CD4-positive, alpha-beta T cell treated with Interleukin-15 for 4 hours (primary cell): ENCODE measurements at regions not wholly inside any gene's neighbourhood (a gene's known extent, or its start where the extent isn't known, plus 50 kb on each side); places are given as distances from the start of the nearest gene placed in this dataset.

Source experiments
- DNase-seq: peaks from one replicate; pipeline ENCODE4 v3.0.0-alpha.2; 2020; ENCODE audit warnings: low spot score

DNA sequence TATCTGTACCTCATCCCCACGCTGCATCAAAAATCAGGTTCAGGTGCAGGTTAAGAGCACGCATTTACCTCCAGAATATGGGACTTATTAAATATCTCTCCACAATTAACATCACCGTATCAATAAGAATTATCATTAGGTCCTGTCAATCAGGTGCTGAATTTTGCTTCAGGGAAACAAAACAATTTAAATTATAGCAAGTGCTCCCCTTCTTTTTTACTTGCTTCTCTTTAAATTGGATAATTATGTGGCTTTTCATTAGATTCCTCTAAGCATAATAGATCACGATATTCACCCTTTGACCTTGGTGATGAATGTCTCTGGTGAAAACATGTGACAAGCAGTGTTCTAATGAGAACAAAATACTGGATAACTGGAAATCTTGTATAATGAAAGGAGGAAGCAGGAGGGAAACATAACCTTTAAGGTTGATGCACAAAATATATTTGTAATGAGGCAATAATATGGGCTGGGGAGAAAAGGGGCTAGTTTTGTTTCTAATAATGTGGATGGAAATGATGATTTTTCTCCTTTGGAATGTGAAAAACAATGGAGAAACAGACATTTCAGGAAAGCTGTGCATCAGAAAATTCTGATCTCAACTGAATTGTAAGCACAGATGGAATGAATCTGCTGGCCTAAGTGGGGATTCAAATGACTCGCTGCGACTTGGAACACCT is 166.9 kb downstream of the SNX10 start:
- no peak for DNase-seq

- DNase-seq: no peak
Observed at GRCh38 chr7:26459540-26460193, 168.0 kb downstream of the SNX10 start.

- no peak for DNase-seq
Observed at GRCh38 chr7:26460351-26461085, 168.9 kb downstream of the SNX10 start.

DNA sequence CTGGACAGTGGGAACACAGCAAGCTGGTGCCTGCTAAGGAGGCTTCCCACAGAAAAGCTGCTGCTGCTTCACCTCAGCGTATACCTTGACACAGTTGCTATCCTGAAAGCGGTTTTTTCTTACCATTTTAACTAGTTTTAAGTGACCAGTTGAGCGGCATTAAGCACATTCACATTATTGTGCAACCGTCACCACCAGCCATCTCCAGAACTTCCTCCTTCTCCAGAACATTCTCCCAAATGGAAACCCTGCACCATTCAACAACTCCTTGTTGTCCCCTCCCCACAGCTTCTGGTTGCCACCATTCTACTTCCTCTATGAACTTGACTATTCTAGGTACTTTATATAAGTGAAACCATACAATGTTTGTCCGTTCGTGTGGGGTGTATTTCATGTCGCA is 169.9 kb downstream of the SNX10 start:
- no peak for DNase-seq

DNA sequence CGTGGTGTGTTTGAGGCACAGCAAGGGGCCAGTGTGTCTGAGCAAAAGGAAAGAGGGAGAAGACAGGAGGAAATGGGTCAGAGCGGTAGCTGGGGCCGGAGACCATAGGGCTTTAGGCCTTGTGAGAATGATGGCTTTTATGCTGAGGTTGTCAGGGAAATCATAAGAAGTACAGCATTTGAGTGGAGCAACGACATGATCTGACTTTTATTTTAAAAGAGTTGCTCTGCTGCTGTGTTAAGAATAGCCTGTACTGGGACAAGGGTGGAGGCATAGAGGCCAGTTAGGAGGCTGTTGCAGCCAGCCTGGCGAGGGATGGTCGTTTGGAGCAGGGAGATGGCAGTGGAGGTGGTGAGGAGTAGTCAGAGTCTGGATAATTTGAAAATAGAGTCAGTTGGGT is 174.3 kb downstream of the SNX10 start:
- DNase-seq: no peak

GRCh38 chr7:26467104-26467503 is 175.4 kb downstream of the SNX10 start:
- no peak for DNase-seq

GRCh38 chr7:26467541-26467940 is 175.9 kb downstream of the SNX10 start:
- DNase-seq: no peak

DNA sequence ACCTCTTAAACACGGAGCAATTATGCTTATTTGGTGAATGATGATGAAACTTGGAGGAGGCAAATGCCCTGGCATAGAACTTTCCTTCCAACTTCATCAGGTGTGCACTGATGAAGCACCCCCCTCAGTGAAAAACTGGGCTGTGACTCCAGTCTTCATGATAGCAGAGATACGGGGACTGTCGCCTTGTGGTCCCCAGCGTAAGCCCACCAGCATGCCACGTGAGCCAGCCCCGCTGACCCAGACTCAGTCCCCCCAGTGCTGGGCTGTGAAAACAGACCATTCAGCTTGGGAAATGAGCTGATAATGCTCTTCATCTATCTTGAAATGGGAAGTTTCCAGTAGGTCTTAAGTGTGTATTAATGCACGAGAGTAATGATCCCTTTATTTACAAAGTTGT is 177.0 kb downstream of the SNX10 start:
- DNase-seq: no peak

DNA sequence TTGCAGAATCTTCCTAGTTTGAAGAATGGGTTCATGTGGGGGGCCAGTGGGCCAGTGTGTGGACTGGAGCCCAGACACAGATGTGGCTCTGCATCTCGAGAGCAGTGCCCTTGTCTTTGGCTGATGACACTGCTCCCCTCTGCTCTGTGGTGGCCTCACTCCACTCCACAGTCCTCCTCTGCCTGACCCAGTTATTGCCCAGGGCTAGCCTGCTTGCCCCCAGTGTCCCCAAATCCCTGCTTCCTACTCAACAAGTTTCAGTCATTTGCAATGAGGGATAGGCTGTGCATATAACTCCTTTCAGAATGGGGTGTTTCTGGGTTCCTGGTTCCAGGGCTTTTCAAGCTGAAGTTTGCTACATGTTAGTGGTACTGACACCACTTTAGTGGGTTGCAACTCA is 177.5 kb downstream of the SNX10 start:
- DNase-seq: no peak

- no peak for DNase-seq
Observed at GRCh38 chr7:26470691-26471090, 179.0 kb downstream of the SNX10 start.

GRCh38 chr7:26471306-26472075 is 179.8 kb downstream of the SNX10 start:
- DNase-seq: no peak

DNA sequence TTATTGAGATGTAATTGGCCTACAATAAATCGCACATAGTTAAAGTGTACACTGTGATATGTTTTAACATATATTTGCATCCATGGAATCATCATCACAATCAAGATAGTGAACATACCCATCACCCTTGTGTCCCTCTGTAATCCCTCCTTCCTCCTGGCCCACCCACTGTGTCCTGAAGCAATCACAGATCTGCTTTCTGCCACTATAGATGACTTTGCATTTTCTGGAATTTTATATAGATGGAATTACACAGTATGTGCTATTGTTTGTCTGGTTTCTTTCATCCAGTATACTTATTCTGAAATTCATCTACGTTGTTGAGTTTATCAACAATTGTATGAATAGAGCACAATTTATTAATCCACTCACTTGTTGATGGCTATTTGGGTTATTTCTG is 181.3 kb downstream of the SNX10 start:
- DNase-seq: no peak

DNA sequence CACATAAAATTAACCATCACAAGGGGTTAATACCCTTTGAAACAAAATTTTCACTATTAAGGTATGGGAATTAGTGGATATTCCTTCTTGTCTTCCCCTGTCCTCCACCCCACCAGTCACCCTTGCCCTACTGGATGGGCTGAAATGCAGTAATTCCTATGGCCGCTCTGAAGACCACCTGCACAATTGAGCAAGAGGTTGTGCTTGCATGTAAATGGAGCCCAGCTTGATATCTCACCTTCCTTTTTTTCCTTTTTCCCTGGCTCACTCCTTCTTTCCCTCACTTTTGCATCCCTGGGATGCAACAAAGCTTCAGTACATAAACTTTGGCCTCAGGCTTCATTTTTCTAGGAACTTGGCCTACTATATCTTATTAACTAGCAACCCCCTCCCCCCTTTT is 184.6 kb downstream of the SNX10 start:
- no peak for DNase-seq

GRCh38 chr7:26477381-26477990 is 185.8 kb downstream of the SNX10 start:
- no peak for DNase-seq

DNA sequence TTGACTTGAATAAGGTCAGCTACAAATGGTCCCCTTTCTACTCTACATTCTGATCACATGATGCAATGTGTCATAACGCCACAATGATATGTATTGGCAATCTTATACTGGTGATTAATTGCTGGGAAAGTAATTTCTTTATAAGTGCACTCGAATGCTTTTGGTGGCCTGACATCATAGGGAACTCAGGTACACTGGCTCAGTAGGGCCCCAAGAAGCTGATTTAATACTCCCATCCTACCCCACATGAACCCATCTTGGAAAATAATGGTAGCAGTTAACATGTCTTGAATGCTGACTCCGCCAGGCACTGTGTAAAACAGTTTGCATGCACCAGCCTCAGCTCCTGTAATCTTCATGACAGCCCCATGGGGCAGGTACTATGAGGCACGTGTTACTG is 186.9 kb downstream of the SNX10 start:
- DNase-seq: no peak

DNA sequence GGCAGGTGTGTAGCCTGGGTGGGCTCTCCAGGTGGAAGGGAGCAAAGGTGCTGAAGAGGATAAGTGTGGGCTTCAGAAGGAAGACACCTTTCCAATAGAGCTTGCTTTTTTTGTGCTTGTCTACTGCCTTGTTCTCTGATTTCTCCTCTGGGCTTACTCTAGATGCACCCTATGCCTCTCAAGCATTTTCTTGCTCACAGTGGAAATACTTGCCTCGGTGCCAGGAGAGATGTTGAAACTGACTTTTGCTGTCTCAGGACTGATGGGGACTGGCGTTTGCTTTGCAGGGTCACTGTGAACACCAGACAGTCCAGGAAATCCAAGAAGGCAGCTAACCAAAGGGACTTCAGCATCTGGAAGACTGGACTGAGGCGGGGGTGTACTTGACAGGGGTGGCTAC is 187.9 kb downstream of the SNX10 start:
- DNase-seq: no peak

GRCh38 chr7:26480156-26480555 is 188.5 kb downstream of the SNX10 start:
- no peak for DNase-seq

DNA sequence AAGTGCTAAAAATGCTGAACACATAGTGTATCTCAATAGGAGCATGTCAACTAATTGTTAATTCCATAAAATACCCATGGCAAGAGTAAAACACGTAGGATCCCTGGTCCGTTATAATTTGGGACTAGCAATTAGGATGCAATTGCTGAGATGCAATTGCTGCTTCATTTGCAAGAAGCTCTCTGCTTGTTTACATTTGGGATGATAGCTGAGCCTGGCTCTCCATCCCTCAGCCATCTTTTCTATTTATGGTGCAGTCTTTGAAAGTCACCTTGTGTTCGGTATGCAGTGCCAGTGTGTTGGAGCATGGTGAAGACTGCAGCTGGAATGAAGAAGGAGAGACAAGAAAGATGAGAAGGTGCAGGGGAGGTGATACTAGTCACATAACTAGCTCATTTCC is 191.3 kb downstream of the SNX10 start:
- DNase-seq: no peak

- DNase-seq: no peak
Observed at GRCh38 chr7:26483843-26484242, 192.2 kb downstream of the SNX10 start.

- DNase-seq: no peak
Observed at GRCh38 chr7:26485367-26485934, 193.8 kb downstream of the SNX10 start.

GRCh38 chr7:26486153-26486552 is 194.5 kb downstream of the SNX10 start:
- DNase-seq: no peak
